ENCODE measurements at regions not wholly inside any gene's neighbourhood (a gene's known extent, or its start where the extent isn't known, plus 50 kb on each side); places are given as distances from the start of the nearest gene placed in this dataset.

- TF ChIP-seq POLR2AphosphoS5 (IDR thresholded peaks at IDR 0.05) (no peak), CTCF (IDR thresholded peaks at IDR 0.05) (no peak), POLR2A (IDR thresholded peaks at IDR 0.05) (no peak)
These were observed 118.5 kb upstream of the KYNU start for GRCh38 chr2:142758973-142759372.
